ENCODE measurements at regions not wholly inside any gene's neighbourhood (a gene's known extent, or its start where the extent isn't known, plus 50 kb on each side); places are given as distances from the start of the nearest gene placed in this dataset.
"Not testable (repeated sequence)": the region's sequence is repeated elsewhere in the genome, so short reads cannot be mapped to it uniquely, and the experiment has no call there.

DNA sequence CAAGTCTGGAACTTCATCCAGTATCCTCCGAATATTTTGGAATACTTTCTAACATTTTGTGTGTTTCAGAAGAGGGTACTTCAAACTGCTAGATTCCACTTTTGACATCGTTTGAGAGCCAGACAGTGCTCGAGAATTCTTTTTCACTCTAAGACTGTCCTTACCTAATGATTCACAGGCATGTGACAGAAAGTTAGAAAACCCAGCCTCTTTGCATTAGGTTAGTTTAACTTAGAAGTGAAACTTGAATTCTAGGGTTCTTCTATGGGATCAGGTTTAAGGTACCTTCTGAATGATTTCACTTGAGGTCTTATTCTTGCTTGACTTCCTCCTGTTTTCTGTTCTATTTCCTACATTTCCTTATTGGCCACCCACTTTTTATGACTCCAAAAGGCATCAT lies 431.8 kb downstream of the SLC6A15 start:
- DNase-seq = no peak

DNA sequence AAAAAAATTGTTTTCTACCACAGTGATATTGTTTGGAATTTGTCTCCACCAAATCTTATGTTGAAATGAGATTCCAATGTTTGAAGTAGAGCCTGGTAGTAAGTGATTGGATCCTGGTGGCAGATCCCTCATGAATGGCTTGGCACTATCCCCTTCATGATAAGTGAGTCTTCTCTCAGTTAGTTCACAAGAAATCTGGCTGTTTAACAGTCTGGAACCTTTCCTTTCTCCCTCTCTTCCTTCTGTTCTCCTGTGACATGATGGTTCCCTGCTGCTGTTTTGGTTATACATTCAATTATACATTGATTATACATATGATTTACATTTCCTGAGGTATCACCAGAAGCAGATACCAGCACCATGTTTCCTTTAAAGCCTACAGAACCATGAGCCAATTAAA lies 442.2 kb downstream of the SLC6A15 start:
- no peak for DNase-seq

DNA sequence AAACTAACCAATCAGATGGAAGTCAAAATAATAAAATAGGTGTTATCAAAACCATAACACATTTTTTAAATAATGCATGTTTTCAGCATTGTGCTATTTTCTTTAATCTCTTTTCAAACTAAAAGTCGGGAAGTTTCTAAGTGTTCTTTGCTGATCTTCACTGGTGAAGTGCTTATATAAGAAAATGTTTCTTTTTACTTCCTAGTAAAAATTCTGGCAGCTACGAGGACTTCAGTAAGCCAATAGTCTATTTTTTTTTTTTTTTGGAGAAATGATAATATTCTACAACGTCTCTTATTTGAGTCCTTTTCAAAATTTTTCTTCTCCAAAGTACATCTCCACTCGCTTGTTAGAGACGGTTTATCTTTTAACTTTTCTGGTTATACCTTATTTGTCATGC lies 448.0 kb downstream of the SLC6A15 start:
- DNase-seq = no peak

DNA sequence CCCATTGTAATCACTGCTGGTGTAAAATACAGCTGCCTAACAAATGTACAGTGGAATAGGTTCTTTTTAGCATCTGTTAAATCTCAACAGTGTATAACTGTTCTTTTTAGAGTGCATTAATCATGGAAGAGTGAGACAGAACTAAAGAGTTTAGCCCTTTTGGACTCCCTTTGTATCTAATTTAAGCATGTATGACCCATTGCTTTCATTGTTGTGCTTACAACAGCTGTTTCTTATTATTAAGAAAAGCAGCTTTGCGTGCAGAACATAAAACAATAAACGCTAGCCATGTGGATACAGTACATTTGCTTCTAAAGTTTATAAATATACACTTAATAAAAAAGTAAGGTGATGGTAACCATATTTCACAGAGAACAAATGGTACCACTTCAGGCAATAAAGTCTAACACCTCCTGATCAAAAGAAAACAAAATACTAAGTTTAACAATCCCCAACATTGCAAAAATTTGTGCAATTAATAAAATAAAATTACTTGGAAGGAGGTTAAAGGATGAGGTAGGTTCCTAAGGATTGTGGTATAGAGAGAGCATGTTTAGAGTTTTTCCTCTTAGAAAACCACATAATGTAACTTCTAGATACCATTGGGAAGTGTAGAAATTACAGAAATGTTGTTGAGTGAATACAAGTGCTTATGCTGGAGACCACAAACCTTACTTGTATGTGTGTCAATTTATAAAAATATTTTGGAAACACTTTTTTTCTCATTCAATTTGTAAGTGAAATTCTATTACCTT lies 448.7 kb downstream of the SLC6A15 start:
- DNase-seq = no peak

DNA sequence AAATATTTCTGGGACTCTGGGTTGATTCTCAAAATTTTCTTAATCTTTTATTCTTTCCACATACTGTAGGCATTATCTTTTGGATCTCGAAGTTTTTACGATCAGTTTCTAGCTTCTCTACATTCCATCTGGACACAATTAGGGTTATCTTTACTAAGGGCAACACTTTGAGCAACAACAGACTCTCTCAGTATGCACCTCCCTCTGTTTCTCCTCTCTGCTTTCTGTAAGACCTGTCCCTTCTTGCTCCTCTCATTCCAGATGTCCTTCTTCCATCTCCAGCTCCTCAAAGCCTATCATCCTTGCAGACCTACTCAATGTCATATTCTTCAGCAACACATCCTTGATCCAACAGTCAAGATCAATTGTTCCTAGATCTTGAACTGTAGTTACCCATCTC lies 457.0 kb downstream of the SLC6A15 start:
- no peak for DNase-seq

DNA sequence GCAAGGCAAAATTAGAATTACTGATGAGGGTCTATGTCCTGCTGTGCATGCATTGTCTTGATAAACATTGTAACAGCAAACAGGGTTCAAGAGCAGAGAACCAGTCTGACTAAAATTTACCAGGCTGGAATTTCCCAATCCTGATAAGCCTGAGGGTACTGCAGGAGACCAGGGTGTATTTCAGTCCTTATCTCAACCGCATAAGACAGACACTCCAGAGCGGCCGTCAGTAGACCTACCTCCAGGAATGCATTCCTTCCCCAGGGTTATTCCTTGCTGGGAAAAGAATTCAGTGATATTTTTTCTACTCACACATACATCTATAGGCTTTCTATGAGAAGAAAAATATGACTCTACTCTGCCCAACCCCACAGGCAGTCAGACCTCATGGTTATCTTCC lies 466.1 kb downstream of the SLC6A15 start:
- DNase-seq = not testable (repeated sequence)

DNA sequence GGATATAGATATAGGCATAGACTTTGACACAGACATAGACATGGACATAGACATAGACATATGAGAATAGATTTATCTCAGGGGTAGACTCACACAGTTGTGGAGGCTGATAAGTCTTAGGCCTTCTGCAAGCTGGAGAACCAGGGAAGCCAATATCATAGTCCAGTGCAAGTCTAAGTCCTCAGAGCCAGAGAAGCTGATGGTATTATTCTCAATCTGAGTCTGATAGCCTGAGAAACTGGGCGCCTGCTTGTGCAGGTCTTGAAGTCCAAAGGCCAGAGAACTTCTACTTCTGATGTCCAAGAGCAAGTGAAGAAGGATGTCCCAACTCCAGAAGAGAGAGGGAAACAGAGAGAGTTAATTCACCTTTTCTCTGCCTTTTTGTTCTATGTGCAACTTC lies 476.5 kb downstream of the SLC6A15 start:
- no peak for DNase-seq

DNA sequence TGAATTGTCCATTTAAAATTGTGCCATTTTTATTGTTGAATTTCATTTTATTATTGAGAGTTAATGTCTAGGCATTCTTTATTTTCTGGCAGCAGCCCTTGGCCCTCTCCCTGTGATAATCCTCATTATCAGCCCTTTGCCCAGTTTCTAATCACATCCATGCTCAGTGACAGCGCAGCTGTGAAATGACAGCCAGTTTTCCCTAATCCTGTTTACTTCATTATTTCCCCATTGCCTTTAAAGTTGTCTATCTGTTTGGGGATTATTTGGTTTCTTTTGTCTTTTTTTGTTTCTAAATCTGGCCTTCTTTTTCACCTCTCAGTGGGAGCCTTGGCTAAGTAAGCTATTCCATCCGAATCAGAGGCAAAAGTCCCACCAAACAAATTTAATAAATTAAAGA lies 476.9 kb downstream of the SLC6A15 start:
- DNase-seq = no peak

DNA sequence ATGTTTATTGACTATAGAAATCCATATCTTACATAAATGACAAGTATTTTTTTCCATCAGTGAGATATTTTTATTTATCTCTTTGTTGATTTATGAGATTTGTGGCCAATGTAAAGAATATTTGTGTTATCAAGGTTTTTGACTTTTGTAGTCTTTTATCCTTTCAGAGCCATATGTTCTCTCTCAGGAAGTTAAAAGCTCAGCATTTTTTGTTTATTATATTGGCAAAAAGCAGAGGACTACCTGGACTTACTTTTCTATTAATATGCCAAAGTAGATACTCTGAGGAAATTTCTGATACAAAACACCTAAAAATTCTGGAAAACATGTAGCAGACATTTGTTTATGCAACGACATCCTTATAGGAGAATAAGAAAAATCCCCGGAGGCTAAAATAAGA lies 490.3 kb downstream of the SLC6A15 start:
- DNase-seq = no peak

DNA sequence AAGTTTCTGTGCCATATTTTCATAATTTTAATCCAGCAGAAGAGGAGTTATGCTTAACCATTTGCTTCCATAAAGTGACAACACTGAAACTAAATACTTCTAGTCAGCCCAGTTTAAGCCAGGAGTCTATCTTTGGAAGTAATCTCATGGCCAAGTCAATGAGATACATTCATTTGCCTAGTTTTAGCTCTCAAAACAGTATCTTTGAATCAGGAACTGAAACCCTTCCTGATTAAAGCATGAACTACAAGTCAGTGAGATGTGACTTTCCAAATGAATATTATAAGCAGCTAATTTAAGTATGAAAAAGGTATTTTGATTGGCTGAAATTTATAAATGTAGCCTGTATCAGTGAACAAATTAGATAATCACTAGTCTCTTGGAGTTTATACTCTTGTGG lies 491.5 kb downstream of the SLC6A15 start:
- no peak for DNase-seq

DNA sequence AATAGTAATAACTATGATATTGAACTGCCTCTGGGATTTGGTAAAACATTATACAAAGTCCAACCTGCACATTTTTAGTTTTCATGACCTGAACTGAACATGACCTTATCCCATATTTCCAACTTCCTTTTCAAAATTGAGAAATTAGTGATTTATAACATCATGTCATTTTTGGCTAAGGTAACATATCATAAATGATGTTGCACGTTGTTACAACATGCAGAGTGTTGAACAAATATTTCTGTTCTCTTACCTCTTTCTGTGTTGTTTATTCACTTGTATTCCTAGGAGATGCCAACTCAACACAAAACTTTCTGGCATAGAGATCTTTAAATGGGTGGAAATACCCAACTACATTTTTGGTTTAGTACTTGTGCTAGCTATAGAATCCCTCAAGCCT lies 496.0 kb downstream of the SLC6A15 start:
- DNase-seq = no peak

DNA sequence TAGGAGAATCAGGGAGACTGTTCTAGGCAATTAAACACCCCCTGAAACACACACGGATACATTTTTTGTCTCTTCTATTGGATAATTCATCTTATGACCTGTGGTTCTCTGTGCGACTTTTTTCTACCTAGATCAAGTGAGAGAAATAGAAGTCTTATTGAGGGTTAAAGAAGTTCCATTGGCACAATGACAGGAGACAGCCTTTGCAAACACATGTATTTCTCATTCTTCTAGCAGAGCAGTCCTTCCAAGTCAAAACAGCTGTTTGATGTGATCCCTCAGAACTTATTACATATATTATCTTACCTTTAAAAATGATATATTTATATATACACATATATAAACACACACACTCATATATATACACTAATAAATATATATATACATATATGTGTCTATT lies 496.7 kb downstream of the SLC6A15 start:
- DNase-seq = no peak

DNA sequence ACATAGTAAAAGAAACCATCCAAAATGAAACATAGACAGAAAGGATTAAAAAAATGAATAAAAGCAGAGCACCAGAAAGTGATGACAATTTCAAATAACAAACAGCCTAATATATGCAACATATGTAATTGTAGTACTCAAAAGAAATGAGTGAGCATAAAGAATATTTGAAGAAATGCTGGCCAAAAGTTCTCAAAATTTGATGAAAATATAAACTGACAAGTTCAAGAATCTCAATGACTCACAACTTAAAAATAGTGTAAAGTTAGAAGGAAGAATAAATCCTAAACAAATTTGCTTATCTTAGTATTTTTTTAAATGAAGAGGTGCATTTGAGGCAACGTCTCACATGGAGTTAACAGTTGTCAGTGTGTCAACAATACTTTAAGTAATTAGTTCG lies 498.9 kb downstream of the SLC6A15 start:
- DNase-seq = no peak

DNA sequence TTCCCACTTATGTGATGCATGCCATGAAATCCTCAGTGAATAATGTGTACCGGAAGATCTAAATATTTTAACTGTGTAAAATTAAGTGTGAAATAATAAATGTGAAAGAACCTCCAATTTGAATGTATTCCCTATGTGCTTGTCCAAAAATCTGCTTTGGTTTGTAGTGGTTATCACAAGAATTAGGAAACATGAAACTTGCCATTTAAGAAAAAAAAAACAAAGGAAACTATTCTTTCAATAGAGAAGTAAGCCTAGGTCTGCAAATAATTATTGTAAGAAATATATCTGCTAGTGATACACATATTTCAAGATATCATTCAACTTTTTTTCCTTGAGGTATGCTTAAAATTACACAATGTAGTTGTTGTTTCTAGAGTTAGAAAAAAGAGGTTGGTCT lies 500.4 kb downstream of the SLC6A15 start:
- DNase-seq = no peak

DNA sequence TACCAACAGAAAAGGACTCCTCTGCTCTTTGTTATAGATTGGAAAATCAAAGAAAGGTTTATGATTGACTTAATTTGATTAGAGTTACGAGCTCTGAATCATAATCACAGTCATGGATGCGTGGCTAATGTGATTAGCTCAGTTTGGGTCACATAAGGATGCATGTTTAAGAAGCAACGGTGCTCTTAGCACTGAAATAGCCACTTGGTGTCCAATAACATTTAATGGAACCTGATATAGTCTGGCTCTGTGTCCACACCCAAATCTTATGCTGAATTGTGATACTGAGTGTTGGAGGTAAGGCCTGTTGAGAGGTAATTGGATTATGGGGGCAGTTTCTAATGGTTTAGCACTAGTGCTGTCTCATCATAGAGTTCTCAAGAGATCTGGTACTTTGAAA lies 501.6 kb downstream of the SLC6A15 start:
- DNase-seq = no peak

DNA sequence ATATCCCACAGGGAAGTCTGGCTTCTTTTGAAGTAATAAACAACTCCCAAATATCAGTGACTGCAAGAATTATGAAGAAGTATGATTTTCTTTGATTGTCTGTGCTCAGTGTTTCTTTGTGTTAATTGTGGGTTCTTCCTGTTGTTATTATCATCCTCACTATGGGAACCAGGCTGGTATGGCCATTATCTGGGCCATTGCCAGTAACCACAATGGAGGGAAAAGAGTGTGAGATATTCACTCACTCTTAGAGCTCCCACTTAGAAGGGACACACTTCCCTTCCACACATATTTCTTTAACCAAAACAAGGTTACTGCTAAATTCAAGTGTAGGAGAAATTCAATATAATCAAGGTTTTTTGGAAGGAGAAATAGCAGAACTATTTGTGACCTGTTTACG lies 503.7 kb downstream of the SLC6A15 start:
- DNase-seq = peak; percentile 2

DNA sequence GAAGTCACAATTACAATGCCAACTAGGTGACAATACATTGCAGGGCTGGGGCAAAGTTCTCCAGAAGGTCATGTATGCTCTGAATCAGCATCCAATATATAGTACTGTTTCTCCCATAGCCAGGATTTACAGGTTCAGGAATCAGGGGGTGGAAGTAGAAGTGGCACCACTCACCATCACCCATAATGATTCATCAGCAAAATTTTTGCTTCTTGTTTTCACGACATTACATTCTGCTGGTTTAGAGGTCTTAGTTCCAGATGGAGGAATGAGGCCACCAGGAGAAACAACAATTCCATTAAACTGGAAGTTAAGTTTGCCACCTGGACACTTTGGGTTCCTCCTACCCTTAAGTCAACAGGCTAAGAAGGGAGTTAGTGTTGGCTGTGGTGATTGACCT lies 505.9 kb downstream of the SLC6A15 start:
- not testable (repeated sequence) for DNase-seq

DNA sequence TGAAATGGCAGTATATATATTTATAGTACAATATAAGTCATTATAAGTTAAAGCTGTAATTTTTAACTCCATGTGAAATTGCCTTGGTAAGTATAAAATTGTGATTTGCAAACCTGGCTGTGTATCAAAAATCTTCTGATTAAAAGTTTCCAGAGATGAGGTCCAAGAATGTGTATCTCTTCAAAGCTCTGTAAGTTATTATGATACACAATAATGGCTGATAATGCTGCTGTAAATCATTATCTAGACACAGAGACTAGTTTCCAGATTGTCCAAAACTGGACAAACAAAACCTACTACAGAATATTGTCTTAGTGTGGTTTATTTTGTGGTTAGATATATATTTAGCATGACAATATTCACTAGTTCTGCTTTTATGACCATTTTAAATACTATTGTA lies 514.8 kb downstream of the SLC6A15 start:
- DNase-seq = no peak

DNA sequence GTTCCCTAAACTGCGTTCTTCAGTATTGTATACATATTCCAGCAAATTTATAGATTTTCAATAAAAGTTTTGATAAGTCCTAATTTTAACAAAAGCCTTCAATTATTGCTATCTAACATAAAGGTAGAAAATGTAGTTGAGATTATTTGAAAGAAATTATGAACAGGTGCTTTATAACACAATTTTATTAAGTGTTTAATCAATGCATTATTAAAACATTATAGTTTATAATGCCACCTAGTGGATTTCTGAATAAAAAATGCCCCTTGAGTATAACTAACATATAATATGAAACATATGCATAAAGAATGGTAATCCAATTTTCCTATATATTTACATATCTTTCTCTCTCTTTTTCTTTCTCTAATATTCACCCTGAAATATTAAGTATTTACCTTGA lies 515.3 kb downstream of the SLC6A15 start:
- peak; percentile 1 for DNase-seq

DNA sequence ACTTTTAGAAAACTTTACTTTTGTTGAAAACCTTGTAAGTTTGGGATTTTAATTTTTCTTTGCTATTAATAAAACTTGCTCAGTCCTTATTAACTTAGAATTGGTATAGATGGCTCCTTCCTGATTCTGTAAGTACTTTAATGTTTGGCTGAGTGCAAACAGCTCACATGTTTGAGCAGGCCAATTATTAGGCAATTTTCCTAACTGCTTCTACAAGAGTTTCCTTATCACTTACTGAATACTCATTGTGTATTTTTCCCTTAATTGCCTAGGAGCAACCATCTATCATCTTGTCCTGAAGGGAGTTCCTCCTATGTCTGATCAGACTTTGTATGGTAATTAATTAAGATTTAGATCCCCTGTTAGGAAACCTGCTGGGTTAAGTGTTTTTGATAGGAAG lies 521.4 kb downstream of the SLC6A15 start:
- not testable (repeated sequence) for DNase-seq

DNA sequence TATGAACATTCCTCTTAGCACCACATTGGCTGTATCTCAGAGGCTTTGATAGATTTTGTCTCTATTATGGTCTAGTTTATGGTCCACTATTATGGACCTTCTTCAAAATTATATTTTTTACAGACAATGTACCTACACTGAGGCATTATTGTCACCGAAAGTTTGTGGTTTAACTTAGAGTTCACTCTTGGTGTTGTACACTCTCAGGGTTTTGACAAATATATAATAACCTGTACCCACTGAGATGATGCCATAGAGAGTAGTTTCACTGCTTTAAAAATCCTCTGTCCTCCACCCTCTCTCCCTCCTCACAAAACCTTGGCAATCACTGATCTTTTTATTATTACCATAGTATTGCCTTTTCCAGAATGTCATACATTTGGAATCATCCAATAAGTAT lies 528.2 kb downstream of the SLC6A15 start:
- DNase-seq = no peak

DNA sequence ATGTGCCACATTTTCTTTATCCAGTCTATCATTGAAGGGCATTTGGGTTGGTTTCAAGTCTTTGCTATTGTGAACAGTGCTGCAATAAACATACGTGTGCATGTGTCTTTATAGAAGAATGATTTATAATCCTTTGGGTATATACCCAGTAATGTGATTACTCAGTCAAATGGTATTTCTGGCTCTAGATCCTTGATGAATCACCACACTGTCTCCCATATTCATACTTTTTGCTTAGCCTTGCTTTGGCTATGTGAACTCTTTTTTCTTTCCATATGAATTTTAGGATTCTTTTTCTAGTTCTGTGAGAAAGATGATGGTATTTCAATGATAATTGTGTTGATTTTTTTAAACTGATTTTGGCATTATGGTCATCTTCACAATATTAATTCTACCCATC lies 530.1 kb downstream of the SLC6A15 start:
- not testable (repeated sequence) for DNase-seq

DNA sequence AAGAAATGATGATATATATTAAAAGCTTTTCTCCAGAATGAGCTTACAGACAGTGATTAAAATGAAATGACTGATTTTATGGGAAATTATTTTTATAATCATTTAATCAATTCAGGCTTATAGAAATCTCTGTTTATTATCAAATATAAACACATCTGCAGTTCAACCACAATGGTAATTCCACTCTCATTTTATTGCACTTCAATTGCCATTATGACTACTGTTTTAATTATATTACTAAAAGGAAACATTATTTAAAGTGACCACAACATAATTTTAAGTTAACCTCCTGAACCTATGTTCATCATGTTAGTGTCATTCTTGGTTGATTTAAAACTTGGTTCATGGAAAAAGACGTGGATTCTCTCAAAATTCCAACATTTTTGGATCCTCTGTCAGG lies 536.3 kb downstream of the SLC6A15 start:
- DNase-seq = no peak

DNA sequence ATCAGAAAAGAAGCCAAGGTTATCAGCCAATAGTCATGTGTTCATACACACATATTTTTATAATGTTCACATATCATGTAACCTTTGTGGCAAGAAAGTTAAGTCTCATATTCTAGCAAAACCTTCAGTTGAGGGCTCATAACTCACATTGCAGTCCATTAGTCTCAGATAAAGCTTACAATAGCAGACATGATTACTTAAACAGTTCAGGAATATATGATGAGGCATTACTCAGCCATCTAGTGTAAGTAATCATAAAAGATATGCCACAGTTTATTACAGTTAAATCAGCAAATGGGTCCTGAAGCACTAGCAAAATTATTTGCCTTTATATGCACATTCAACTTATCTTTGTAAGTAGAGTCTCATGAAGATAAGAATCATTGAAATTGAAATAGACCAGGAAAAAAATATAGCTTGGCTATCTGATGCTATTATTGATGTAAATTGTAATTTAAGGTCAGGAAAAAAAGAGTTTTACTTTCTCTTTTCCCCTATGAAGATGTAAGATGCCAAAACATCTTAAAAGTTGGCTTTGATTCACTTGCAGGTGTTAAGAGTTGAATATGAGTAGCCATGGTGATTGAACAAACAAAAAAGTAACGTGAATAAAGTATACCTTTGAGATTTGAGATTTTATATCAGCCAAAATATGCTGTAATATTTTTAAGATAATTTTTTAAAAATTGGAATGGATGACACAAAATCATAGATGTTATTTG lies 537.0 kb downstream of the SLC6A15 start:
- no peak for DNase-seq

DNA sequence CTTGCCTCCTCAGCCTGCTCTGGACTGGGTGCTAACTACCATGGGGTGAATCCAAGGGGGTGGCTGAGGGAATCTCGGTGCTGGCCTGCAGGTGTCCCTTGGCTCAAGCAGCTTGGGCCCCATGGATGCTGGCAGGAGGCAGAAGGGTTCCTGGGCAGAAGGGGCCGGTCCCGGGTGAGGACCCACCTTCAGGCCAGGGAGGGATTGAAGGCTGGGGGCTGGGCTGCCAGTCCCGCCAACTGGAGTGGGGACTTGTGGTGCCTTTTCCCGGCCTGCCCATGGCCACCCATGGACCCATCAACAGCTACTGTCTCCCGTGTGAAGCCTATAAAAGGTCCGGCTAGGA lies 550.1 kb downstream of the SLC6A15 start:
- DNase-seq = no peak

All from hematopoietic multipotent progenitor cell treated with erythropoietin and hydrocortisone succinate and interleukin-3 and kit ligand, for 8 days (in vitro differentiated cells).